A549 (cell line): ENCODE measurements at regions not wholly inside any gene's neighbourhood (a gene's known extent, or its start where the extent isn't known, plus 50 kb on each side); places are given as distances from the start of the nearest gene placed in this dataset.

Experiments used
- BCL3 ChIP-seq: fragments of >200 bp; sonication (Bioruptor Twin); formaldehyde crosslinking; IDR thresholded peaks from 3 replicates; pipeline ENCODE4 v1.6.1; 2016
- CTCF ChIP-seq: fragments of >200 bp; sonication (Bioruptor Twin); formaldehyde crosslinking; IDR thresholded peaks from 3 replicates; pipeline ENCODE4 v1.5.1; 2016
- EP300 ChIP-seq, 2 experiments: fragments of >200 bp; sonication (Bioruptor Twin); formaldehyde crosslinking; IDR thresholded peaks; 2 replicates in 1 of 2; 3 replicates in 1 of 2; pipeline ENCODE4 v1.6.1; 2016 to 2017
- ESRRA ChIP-seq: fragments of 150-350 bp; IDR thresholded peaks from 2 replicates; pipeline ENCODE4 v1.6.1; 2014; ENCODE audit warnings: mild to moderate bottlenecking, low read length, borderline replicate concordance
- FOXS1 ChIP-seq: fragments of 250-450 bp; sonication (Bioruptor Pico); IDR thresholded peaks from 2 replicates; pipeline ENCODE4 v1.5.0; 2020; ENCODE audit warnings: mild to moderate bottlenecking, moderate library complexity
- HMGXB4 ChIP-seq: fragments of 250-450 bp; sonication (Bioruptor Pico); IDR thresholded peaks from 2 replicates; pipeline ENCODE4 v1.5.0; 2021; ENCODE audit warnings: mild to moderate bottlenecking, moderate library complexity, borderline replicate concordance
- MYC ChIP-seq: IDR thresholded peaks from 2 replicates; pipeline ENCODE4 v1.6.1; 2012; ENCODE audit warnings: mild to moderate bottlenecking, inconsistent platforms, low read length, improper control_type of control experiment, borderline replicate concordance
- PBX3 ChIP-seq: IDR thresholded peaks from 2 replicates; pipeline ENCODE4 v1.6.1; 2012
- POLR2A ChIP-seq: IDR thresholded peaks from 2 replicates; pipeline ENCODE4 v1.6.1; 2012; ENCODE audit warnings: mild to moderate bottlenecking, low read length
- TP53 ChIP-seq: fragments of 250-450 bp; sonication (Bioruptor Pico); IDR thresholded peaks from 2 replicates; pipeline ENCODE4 v1.5.0; 2021; ENCODE audit warnings: mild to moderate bottlenecking, moderate library complexity
- USF2 ChIP-seq: fragments of 450-650 bp; IDR thresholded peaks from 2 replicates; pipeline ENCODE4 v1.6.1; 2014; ENCODE audit warnings: antibody characterized with exemption

GRCh38 chr9:91489361-91489899 lies 65.8 kb upstream of the NFIL3 start:
- TF ChIP-seq CTCF (no peak), USF2 (no peak), POLR2A (no peak), EP300 (IDR thresholded peaks at IDR 0.05) (no peak), FOXS1 (CRISPR knock-in tag) (no peak), BCL3 (no peak), MYC (no peak), ESRRA (no peak), HMGXB4 (CRISPR knock-in tag) (no peak), PBX3 (no peak), TP53 (CRISPR knock-in tag) (no peak)
